ENCODE measurements at regions not wholly inside any gene's neighbourhood (a gene's known extent, or its start where the extent isn't known, plus 50 kb on each side); places are given as distances from the start of the nearest gene placed in this dataset.
"Not testable (repeated sequence)": the region's sequence is repeated elsewhere in the genome, so short reads cannot be mapped to it uniquely, and the experiment has no call there.

- Histone ChIP-seq H3K27me3 (ENCODE audit: control insufficient read depth, extremely low read depth, insufficient read depth, low read length) (no peaks in the 10 kb centered on the region), H4K20me1 (ENCODE audit: control insufficient read depth, extremely low read depth, insufficient read depth, low read length) (no peaks in the 10 kb centered on the region), H3K4me2 (ENCODE audit: control insufficient read depth, extremely low read depth, insufficient read depth, low read depth, low read length) (no peak overlapping the region), H3K9me1 (ENCODE audit: control insufficient read depth, extremely low read depth, insufficient read depth, low read length) (no peaks in the 10 kb centered on the region), H3K4me1 (ENCODE audit: control insufficient read depth, extremely low read depth, insufficient read depth, low read length) (peaks cover 9% of the 10 kb centered on the region), H3K36me3 (ENCODE audit: control insufficient read depth in 2 of 2, extremely low read depth in 1 of 2, insufficient read depth in 2 of 2, low read length in 2 of 2) (no peaks in the 10 kb centered on the region), H3K9ac (ENCODE audit: control insufficient read depth, extremely low read depth, insufficient read depth, low read length) (no peak overlapping the region), H3K9me3 (ENCODE audit: control insufficient read depth, low read depth, low read length) (no peaks in the 10 kb centered on the region), H3K79me2 (ENCODE audit: control insufficient read depth, insufficient read depth, low read length) (no peaks in the 10 kb centered on the region), H3K27ac (ENCODE audit: control insufficient read depth, insufficient read depth, low read length) (no peak overlapping the region), H3K4me3 (ENCODE audit: control insufficient read depth in 2 of 3, extremely low read depth in 1 of 3, insufficient read depth in 2 of 3, low read depth in 1 of 3, low read length in 3 of 3) (no peak overlapping the region), H2AFZ (ENCODE audit: control insufficient read depth, low read length) (no peak overlapping the region)
- dilution Hi-C loops (cut with MboI; ENCODE audit: extremely low pct_ligation_motif_present, low sequenced_read_pairs), result no loop called here
- DNase-seq (ENCODE audit: low read depth, low spot score), result no peak
- no peak for FAIRE-seq
- no peak for TF ChIP-seq CTCF (optimal IDR thresholded peaks at IDR 0.05 in 1 of 3, IDR thresholded peaks at IDR 0.05 in 1 of 3, conservative IDR thresholded peaks at IDR 0.05 in 1 of 3; ENCODE audit: extremely low read depth in 1 of 3, insufficient read depth in 2 of 3, low read length in 3 of 3)
- TF ChIP-seq EZH2 (IDR thresholded peaks at IDR 0.05; ENCODE audit: low read length), result no peak
Measured at GRCh38 chr2:12624384-12624783, 92.4 kb upstream of the TRIB2 start.

DNA sequence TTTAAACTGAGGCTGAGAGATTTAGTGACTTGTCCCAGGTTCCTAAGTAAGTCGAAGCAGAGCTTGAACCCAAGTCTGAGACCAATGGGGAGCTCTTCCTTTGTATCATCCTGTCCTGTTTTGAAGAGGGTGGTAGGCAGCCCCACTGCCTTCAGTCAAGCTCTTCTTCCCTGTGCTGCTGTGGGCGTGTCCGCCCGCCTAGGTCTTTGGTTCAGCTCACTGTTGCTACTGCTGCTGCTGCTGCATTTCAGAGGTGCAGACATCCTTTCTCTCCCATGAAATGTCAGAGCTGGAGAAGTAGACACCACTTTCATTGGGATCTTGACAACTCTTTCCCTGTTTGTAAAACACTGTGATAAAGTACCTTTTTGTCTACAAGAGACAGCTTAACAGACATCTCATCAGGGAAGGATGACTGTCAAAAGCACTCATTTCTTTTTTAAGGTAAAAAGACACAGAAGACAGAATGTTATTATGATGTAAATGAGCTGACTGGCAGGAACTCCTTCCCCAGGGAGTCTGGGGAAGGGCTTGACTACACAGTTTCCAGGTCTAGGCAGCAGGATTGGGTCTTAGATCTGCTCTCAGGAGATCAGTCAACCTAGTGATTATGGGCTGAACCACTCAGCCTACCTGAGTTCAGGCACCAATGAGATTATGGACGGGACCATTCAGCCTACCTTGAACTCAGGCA is 91.7 kb upstream of the TRIB2 start:
- no peak for FAIRE-seq
- Histone ChIP-seq H3K9ac (ENCODE audit: control insufficient read depth, extremely low read depth, insufficient read depth, low read length) (no peak overlapping the region), H3K4me1 (ENCODE audit: control insufficient read depth, extremely low read depth, insufficient read depth, low read length) (peaks cover 6% of the 10 kb centered on the region), H3K9me1 (ENCODE audit: control insufficient read depth, extremely low read depth, insufficient read depth, low read length) (no peaks in the 10 kb centered on the region), H3K4me3 (ENCODE audit: control insufficient read depth in 2 of 3, extremely low read depth in 1 of 3, insufficient read depth in 2 of 3, low read depth in 1 of 3, low read length in 3 of 3) (no peak overlapping the region), H3K27ac (ENCODE audit: control insufficient read depth, insufficient read depth, low read length) (no peak overlapping the region), H3K27me3 (ENCODE audit: control insufficient read depth, extremely low read depth, insufficient read depth, low read length) (no peaks in the 10 kb centered on the region), H2AFZ (ENCODE audit: control insufficient read depth, low read length) (no peak overlapping the region), H3K9me3 (ENCODE audit: control insufficient read depth, low read depth, low read length) (no peaks in the 10 kb centered on the region), H3K4me2 (ENCODE audit: control insufficient read depth, extremely low read depth, insufficient read depth, low read depth, low read length) (no peak overlapping the region), H3K36me3 (ENCODE audit: control insufficient read depth in 2 of 2, extremely low read depth in 1 of 2, insufficient read depth in 2 of 2, low read length in 2 of 2) (no peaks in the 10 kb centered on the region), H3K79me2 (ENCODE audit: control insufficient read depth, insufficient read depth, low read length) (no peaks in the 10 kb centered on the region), H4K20me1 (ENCODE audit: control insufficient read depth, extremely low read depth, insufficient read depth, low read length) (no peaks in the 10 kb centered on the region)
- TF ChIP-seq CTCF (optimal IDR thresholded peaks at IDR 0.05 in 1 of 3, IDR thresholded peaks at IDR 0.05 in 1 of 3, conservative IDR thresholded peaks at IDR 0.05 in 1 of 3; ENCODE audit: extremely low read depth in 1 of 3, insufficient read depth in 2 of 3, low read length in 3 of 3) (no peak), EZH2 (IDR thresholded peaks at IDR 0.05; ENCODE audit: low read length) (no peak)
- dilution Hi-C loops (cut with MboI; ENCODE audit: extremely low pct_ligation_motif_present, low sequenced_read_pairs), result no loop called here
- no peak for DNase-seq (ENCODE audit: low read depth, low spot score)

DNA sequence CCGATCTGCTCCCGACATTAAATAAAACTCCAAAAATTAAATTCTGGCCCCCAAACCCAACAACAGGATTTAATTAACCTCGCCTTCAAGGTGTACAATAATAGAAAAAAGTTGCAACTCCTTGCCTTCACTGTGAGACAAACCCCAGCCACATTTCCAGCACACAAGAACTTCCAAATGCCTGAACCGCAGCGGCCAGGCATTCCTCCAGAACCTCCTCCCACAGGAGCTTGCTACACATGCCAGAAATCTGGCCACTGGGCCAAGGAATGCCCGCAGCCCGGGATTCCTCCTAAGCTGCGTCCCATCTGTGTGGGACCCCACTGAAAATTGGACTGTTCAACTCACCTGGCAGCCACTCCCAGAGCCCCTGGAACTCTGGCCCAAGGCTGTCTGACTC is 88.2 kb upstream of the TRIB2 start:
- dilution Hi-C loops (cut with MboI; ENCODE audit: extremely low pct_ligation_motif_present, low sequenced_read_pairs); DNase-seq (ENCODE audit: low read depth, low spot score); H4K20me1 ChIP-seq (ENCODE audit: control insufficient read depth, extremely low read depth, insufficient read depth, low read length); H3K9ac ChIP-seq (ENCODE audit: control insufficient read depth, extremely low read depth, insufficient read depth, low read length); FAIRE-seq; H2AFZ ChIP-seq (ENCODE audit: control insufficient read depth, low read length); H3K9me1 ChIP-seq (ENCODE audit: control insufficient read depth, extremely low read depth, insufficient read depth, low read length); H3K4me1 ChIP-seq (ENCODE audit: control insufficient read depth, extremely low read depth, insufficient read depth, low read length); H3K27me3 ChIP-seq (ENCODE audit: control insufficient read depth, extremely low read depth, insufficient read depth, low read length); H3K36me3 ChIP-seq (ENCODE audit: control insufficient read depth in 2 of 2, extremely low read depth in 1 of 2, insufficient read depth in 2 of 2, low read length in 2 of 2); H3K4me3 ChIP-seq (ENCODE audit: control insufficient read depth in 2 of 3, extremely low read depth in 1 of 3, insufficient read depth in 2 of 3, low read depth in 1 of 3, low read length in 3 of 3); H3K79me2 ChIP-seq (ENCODE audit: control insufficient read depth, insufficient read depth, low read length); H3K4me2 ChIP-seq (ENCODE audit: control insufficient read depth, extremely low read depth, insufficient read depth, low read depth, low read length); H3K27ac ChIP-seq (ENCODE audit: control insufficient read depth, insufficient read depth, low read length); H3K9me3 ChIP-seq (ENCODE audit: control insufficient read depth, low read depth, low read length): not testable (repeated sequence)
